LNCaP clone FGC (cell line): ENCODE measurements at regions not wholly inside any gene's neighbourhood (a gene's known extent, or its start where the extent isn't known, plus 50 kb on each side); places are given as distances from the start of the nearest gene placed in this dataset.

Experiments
- DNase-seq: peaks from one replicate; pipeline ENCODE4 v3.0.0-alpha.2; 2011; ENCODE audit warnings: low read depth
- H3K4me3 ChIP-seq: 2 replicates; pipeline ENCODE4 v1.5.1; 2011; ENCODE audit warnings: mild to moderate bottlenecking, low read depth, low read length, control low read depth
- CTCF ChIP-seq: IDR thresholded peaks from 2 replicates; pipeline ENCODE4 v1.5.1; 2012; ENCODE audit warnings: mild to moderate bottlenecking; ENCODE audit not compliant: control insufficient read depth, insufficient read depth; ENCODE audit errors: extremely low read depth

GRCh38 chr11:92628401-92629292 is 340.8 kb upstream of the MTNR1B start:
- no peak for DNase-seq
- TF ChIP-seq CTCF, result no peak

GRCh38 chr11:92632495-92632894 is 337.0 kb upstream of the MTNR1B start:
- no peak overlapping the region for H3K4me3 ChIP-seq
- TF ChIP-seq CTCF, result no peak
- no peak for DNase-seq

More at GRCh38 chr11:92628401-92629292, 340.8 kb upstream of the MTNR1B start:
- no peak overlapping the region for H3K4me3 ChIP-seq

- no peak overlapping the region for H3K4me3 ChIP-seq
- DNase-seq, result no peak
- TF ChIP-seq CTCF, result no peak
Measured at GRCh38 chr11:92633820-92634219, 335.6 kb upstream of the MTNR1B start.

GRCh38 chr11:92636543-92637188 is 332.8 kb upstream of the MTNR1B start:
- H3K4me3 ChIP-seq, result no peak overlapping the region
- no peak for TF ChIP-seq CTCF
- no peak for DNase-seq

- no peak overlapping the region for H3K4me3 ChIP-seq
- TF ChIP-seq CTCF, result no peak
- DNase-seq, result no peak
Measured at GRCh38 chr11:92638678-92639077, 330.8 kb upstream of the MTNR1B start.

GRCh38 chr11:92642177-92642931 is 327.1 kb upstream of the MTNR1B start:
- TF ChIP-seq CTCF, result no peak
- no peak overlapping the region for H3K4me3 ChIP-seq
- DNase-seq, result no peak
